ENCODE measurements at regions not wholly inside any gene's neighbourhood (a gene's known extent, or its start where the extent isn't known, plus 50 kb on each side); places are given as distances from the start of the nearest gene placed in this dataset.

DNA sequence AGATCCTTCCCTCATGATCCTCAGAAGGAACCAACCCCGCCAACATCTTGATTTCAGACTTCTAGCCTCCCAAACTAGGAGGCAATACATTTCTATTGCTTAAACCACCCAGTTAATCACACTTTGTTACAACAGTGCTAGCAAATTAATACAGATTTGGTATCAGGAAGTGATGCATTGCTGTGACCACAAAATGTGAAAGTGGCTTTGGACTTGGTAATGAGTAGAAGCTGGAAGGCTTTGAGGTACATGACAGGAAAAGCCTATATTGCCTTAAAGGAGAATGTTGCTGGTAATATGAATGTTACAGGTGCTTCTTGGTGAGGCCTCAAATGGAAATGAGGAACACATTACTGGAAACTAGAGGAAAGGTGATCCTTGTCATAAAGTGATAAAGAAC lies 260.3 kb downstream of the SATB2 start:
- TF ChIP-seq, protein P1, sequence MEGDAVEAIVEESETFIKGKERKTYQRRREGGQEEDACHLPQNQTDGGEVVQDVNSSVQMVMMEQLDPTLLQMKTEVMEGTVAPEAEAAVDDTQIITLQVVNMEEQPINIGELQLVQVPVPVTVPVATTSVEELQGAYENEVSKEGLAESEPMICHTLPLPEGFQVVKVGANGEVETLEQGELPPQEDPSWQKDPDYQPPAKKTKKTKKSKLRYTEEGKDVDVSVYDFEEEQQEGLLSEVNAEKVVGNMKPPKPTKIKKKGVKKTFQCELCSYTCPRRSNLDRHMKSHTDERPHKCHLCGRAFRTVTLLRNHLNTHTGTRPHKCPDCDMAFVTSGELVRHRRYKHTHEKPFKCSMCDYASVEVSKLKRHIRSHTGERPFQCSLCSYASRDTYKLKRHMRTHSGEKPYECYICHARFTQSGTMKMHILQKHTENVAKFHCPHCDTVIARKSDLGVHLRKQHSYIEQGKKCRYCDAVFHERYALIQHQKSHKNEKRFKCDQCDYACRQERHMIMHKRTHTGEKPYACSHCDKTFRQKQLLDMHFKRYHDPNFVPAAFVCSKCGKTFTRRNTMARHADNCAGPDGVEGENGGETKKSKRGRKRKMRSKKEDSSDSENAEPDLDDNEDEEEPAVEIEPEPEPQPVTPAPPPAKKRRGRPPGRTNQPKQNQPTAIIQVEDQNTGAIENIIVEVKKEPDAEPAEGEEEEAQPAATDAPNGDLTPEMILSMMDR (IDR thresholded peaks at IDR 0.05), result no peak
- TF ChIP-seq POLR2A (IDR thresholded peaks at IDR 0.05) (no peak), POLR2AphosphoS5 (IDR thresholded peaks at IDR 0.05; ENCODE audit: insufficient read depth in 1 of 2, low read depth in 1 of 2) (no peak)
